22Rv1 (cell line): ENCODE measurements at regions not wholly inside any gene's neighbourhood (a gene's known extent, or its start where the extent isn't known, plus 50 kb on each side); places are given as distances from the start of the nearest gene placed in this dataset.

Source experiments
- CTCF ChIP-seq: fragments of 450-650 bp; IDR thresholded peaks from 2 replicates; pipeline ENCODE4 v1.5.1; 2017; ENCODE audit warnings: mild to moderate bottlenecking
- ZFX ChIP-seq: fragments of 450-650 bp; IDR thresholded peaks from 2 replicates; pipeline ENCODE4 v1.6.1; 2017; ENCODE audit warnings: antibody characterized with exemption, borderline replicate concordance

- peak; percentile 85 for TF ChIP-seq CTCF
- TF ChIP-seq ZFX: no peak
Observed at GRCh38 chr4:45453258-45453853, 670.5 kb downstream of the GABRG1 start.
